ENCODE measurements at regions not wholly inside any gene's neighbourhood (a gene's known extent, or its start where the extent isn't known, plus 50 kb on each side); places are given as distances from the start of the nearest gene placed in this dataset.

- H3K27ac ChIP-seq, result no peak overlapping the region
- no peak for TF ChIP-seq CTCF (IDR thresholded peaks at IDR 0.05; ENCODE audit: low read depth, low read length, missing control alignments)
- no peaks in the 10 kb centered on the region for H3K36me3 ChIP-seq (replicated peaks)
- in situ Hi-C loops (cut with HindIII; ENCODE audit: low pct_ligation_motif_present, low sequenced_read_pairs), result no loop called here
- DNase-seq, result no peak
- no peak overlapping the region for H3K4me3 ChIP-seq (ENCODE audit: low read depth, low read length)
- no peaks in the 10 kb centered on the region for H3K27me3 ChIP-seq (replicated peaks)
These were observed 135.5 kb upstream of the ZSWIM2 start for GRCh38 chr2:186984481-186984880.

GRCh38 chr2:186980787-186981550 is 132.0 kb upstream of the ZSWIM2 start:
- no peaks in the 10 kb centered on the region for H3K27me3 ChIP-seq (replicated peaks)
- no peak overlapping the region for H3K27ac ChIP-seq
- no peak for TF ChIP-seq CTCF (IDR thresholded peaks at IDR 0.05; ENCODE audit: low read depth, low read length, missing control alignments)
- H3K4me3 ChIP-seq (ENCODE audit: low read depth, low read length), result no peak overlapping the region
- in situ Hi-C loops (cut with HindIII; ENCODE audit: low pct_ligation_motif_present, low sequenced_read_pairs), result no loop called here
- no peaks in the 10 kb centered on the region for H3K36me3 ChIP-seq (replicated peaks)
- DNase-seq, result no peak

- in situ Hi-C loops (cut with HindIII; ENCODE audit: low pct_ligation_motif_present, low sequenced_read_pairs), result no loop called here
These were observed 131.1 kb upstream of the ZSWIM2 start for GRCh38 chr2:186980117-186980442.

GRCh38 chr2:186979439-186980116 is 130.6 kb upstream of the ZSWIM2 start:
- TF ChIP-seq CTCF (IDR thresholded peaks at IDR 0.05; ENCODE audit: low read depth, low read length, missing control alignments), result no peak
- in situ Hi-C loops (cut with HindIII; ENCODE audit: low pct_ligation_motif_present, low sequenced_read_pairs), result no loop called here
- Histone ChIP-seq H3K27ac (no peak overlapping the region), H3K36me3 (replicated peaks) (no peaks in the 10 kb centered on the region), H3K4me3 (ENCODE audit: low read depth, low read length) (no peak overlapping the region), H3K27me3 (replicated peaks) (no peaks in the 10 kb centered on the region)
- DNase-seq, result no peak

More at GRCh38 chr2:186980117-186980442, 131.1 kb upstream of the ZSWIM2 start:
- Histone ChIP-seq H3K27ac (no peak overlapping the region), H3K36me3 (replicated peaks) (no peaks in the 10 kb centered on the region), H3K4me3 (ENCODE audit: low read depth, low read length) (no peak overlapping the region), H3K27me3 (replicated peaks) (no peaks in the 10 kb centered on the region)
- DNase-seq, result no peak
- no peak for TF ChIP-seq CTCF (IDR thresholded peaks at IDR 0.05; ENCODE audit: low read depth, low read length, missing control alignments)

- TF ChIP-seq CTCF (IDR thresholded peaks at IDR 0.05; ENCODE audit: low read depth, low read length, missing control alignments), result no peak
- in situ Hi-C loops (cut with HindIII; ENCODE audit: low pct_ligation_motif_present, low sequenced_read_pairs), result no loop called here
- H3K27ac ChIP-seq, result no peak overlapping the region
These were observed 128.6 kb upstream of the ZSWIM2 start for GRCh38 chr2:186977433-186978045.

More at GRCh38 chr2:186977433-186978045, 128.6 kb upstream of the ZSWIM2 start:
- DNase-seq, result no peak
- Histone ChIP-seq H3K4me3 (ENCODE audit: low read depth, low read length) (no peak overlapping the region), H3K27me3 (replicated peaks) (no peaks in the 10 kb centered on the region), H3K36me3 (replicated peaks) (no peaks in the 10 kb centered on the region)

Data from brain microvascular endothelial cell (primary cell).